ENCODE measurements at regions not wholly inside any gene's neighbourhood (a gene's known extent, or its start where the extent isn't known, plus 50 kb on each side); places are given as distances from the start of the nearest gene placed in this dataset.

GRCh38 chr22:34434371-34434770, 514.1 kb upstream of the LARGE1 start:
- Histone ChIP-seq H3K9ac (ENCODE audit: low read length) (no peak overlapping the region), H3K9me2 (ENCODE audit: insufficient read depth) (no peaks in the 10 kb centered on the region), H3K4me1 (ENCODE audit: control insufficient read depth in 1 of 2, insufficient read depth in 2 of 2, low read length in 2 of 2) (no peaks in the 10 kb centered on the region), H3K9me3 (ENCODE audit: control insufficient read depth in 1 of 2, insufficient read depth in 1 of 2, low read depth in 1 of 2, low read length in 2 of 2) (peaks cover 13 to 31% of the 10 kb centered on the region in 2 experiments; a peak in 2 of 4 replicates), H2AFZ (ENCODE audit: low read depth, low read length, poor library complexity, severe bottlenecking) (no peak overlapping the region), H3K27me3 (ENCODE audit: insufficient read depth, low read length) (no peaks in the 10 kb centered on the region), H3K79me2 (ENCODE audit: insufficient read depth, low read length) (no peaks in the 10 kb centered on the region), H3K4me2 (ENCODE audit: low read length) (no peak overlapping the region), H3K27ac (ENCODE audit: low read depth, low read length) (no peak overlapping the region), H3K4me3 (replicated peaks in 1 of 2; ENCODE audit: low read depth in 1 of 2, low read length in 2 of 2) (no peak overlapping the region), H3K36me3 (ENCODE audit: control insufficient read depth in 1 of 2, insufficient read depth in 2 of 2, low read length in 2 of 2) (no peaks in the 10 kb centered on the region), H4K20me1 (ENCODE audit: insufficient read depth) (no peaks in the 10 kb centered on the region)
- TF ChIP-seq ELF1 (IDR thresholded peaks at IDR 0.05; ENCODE audit: borderline replicate concordance, low read depth) (no peak), REST (IDR thresholded peaks at IDR 0.05; ENCODE audit: low read depth) (no peak), EZH2phosphoT487 (IDR thresholded peaks at IDR 0.05; ENCODE audit: borderline replicate concordance) (no peak), POLR2AphosphoS5 (IDR thresholded peaks at IDR 0.05; ENCODE audit: low read depth, low read length) (no peak), RAD21 (IDR thresholded peaks at IDR 0.05; ENCODE audit: low read depth) (no peak), CEBPB (IDR thresholded peaks at IDR 0.05; ENCODE audit: low read depth) (no peak), SP1 (IDR thresholded peaks at IDR 0.05; ENCODE audit: low read depth) (no peak), ZBTB33 (IDR thresholded peaks at IDR 0.05; ENCODE audit: extremely low read depth, insufficient replicate concordance, low read length) (no peak), TCF7L2 (IDR thresholded peaks at IDR 0.05; ENCODE audit: borderline replicate concordance, extremely low read depth, insufficient read depth, insufficient read length) (no peak), SRF (IDR thresholded peaks at IDR 0.05; ENCODE audit: low read depth) (no peak), SIN3A (IDR thresholded peaks at IDR 0.05; ENCODE audit: low read depth) (no peak)
- BruUV-seq (replicated peaks): no TSS peak
- ChIA-PET CTCF (no interaction called here), POLR2A (no interaction called here), RAD21 (ENCODE audit: low non-redundant PET in 1 of 2, low total read pairs in 2 of 2, uncharacterized antibody in 2 of 2, unreplicated experiment in 2 of 2) (no interaction called here)
- DNase-seq (ENCODE audit: low read depth, low spot score) (no peak), ATAC-seq (no peak)
- intact Hi-C loops (cut with micrococcal nuclease): no loop called here
